HG03064 (cell line): ENCODE measurements at regions not wholly inside any gene's neighbourhood (a gene's known extent, or its start where the extent isn't known, plus 50 kb on each side); places are given as distances from the start of the nearest gene placed in this dataset.
"Not testable (repeated sequence)": the region's sequence is repeated elsewhere in the genome, so short reads cannot be mapped to it uniquely, and the experiment has no call there.

Experiments
- ATAC-seq: cut with Tn5 transposase; IDR thresholded peaks from one replicate; pipeline ENCODE4 v1.9.1; 2021; ENCODE audit warnings: low read depth; ENCODE audit not compliant: unreplicated experiment

GRCh38 chr15:92850218-92850617, 49.9 kb upstream of the CHD2 start:
- not testable (repeated sequence) for ATAC-seq
